ENCODE measurements at regions not wholly inside any gene's neighbourhood (a gene's known extent, or its start where the extent isn't known, plus 50 kb on each side); places are given as distances from the start of the nearest gene placed in this dataset.
A peak's percentile ranks its signal among the peaks of the same experiment; 100 is the strongest.

GRCh38 chr7:130878785-130879184 is 144.8 kb upstream of the KLF14 start:
- DNase-seq (ENCODE audit: low spot score) (no peak), FAIRE-seq (no peak)

DNA sequence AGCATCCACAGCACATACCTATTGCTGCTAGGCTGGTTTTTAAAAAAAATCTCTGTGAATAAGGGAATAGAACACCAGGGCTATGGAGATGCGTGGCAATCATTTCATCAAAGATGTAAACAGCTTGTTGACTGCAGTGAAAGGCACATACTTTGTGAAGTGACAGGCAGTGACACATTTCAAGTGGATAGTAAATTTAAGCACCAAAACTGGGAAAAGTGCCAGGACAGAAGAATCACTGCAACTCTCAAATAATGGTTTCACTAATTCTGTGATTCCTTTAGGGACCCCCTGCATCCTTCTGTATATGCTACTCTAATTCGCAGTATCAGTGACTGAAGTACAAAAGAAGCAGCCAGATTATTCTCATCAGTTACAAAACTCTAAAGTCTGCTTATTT is 145.2 kb upstream of the KLF14 start:
- DNase-seq (ENCODE audit: low spot score) (no peak), FAIRE-seq (no peak)

GRCh38 chr7:130880668-130881067 is 146.7 kb upstream of the KLF14 start:
- FAIRE-seq (no peak), DNase-seq (ENCODE audit: low spot score) (no peak)

DNA sequence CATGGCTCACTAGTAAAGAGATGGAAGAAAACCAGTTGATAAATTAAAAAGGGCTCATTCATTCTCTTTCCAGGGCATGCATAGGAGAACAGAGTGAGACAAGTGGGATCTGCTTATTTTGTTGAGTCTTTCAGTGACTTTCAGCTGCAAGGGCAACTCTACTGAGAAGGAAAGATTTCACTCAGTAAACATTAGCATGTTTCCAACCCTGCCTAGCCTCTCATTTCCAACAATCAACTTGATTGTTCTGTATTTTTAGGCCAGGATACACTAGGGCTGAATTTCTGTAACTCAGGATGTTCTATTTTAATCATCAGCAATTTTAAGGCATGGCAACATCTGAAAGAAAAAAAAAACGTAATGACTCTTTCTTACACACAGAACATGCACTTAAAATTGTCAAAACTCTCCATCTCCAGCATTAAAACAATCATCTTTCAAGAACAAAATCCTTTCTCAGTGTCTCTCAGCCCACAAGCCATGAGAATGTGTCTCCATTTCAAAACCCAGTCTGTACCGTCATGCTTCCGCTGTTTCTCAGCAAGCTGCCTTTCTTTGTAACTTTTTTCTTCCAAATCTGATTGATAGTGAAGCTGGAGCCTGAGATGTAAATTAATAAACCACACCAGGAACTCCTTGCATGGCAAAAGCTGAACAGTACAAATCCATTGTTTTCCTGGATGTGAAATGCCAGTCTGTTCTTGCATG is 147.2 kb upstream of the KLF14 start:
- DNase-seq (ENCODE audit: low spot score) (no peak), FAIRE-seq (no peak)

DNA sequence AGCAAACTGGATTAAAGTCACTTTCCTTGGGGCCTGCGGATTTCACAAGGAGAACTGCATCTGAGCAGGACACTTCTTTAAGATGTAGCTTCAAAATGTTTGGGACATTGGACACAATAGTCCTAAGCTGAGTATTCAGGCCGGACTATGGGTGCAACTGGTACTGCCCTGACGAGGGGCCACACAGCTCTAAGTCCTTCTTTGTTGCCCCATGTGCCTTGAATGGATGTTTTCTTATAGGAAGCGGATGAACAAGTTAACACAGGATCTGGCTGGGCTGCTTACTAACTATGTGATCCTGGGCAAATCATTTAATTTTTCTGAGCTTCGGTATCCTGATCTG is 147.8 kb upstream of the KLF14 start:
- no peak for FAIRE-seq

DNA sequence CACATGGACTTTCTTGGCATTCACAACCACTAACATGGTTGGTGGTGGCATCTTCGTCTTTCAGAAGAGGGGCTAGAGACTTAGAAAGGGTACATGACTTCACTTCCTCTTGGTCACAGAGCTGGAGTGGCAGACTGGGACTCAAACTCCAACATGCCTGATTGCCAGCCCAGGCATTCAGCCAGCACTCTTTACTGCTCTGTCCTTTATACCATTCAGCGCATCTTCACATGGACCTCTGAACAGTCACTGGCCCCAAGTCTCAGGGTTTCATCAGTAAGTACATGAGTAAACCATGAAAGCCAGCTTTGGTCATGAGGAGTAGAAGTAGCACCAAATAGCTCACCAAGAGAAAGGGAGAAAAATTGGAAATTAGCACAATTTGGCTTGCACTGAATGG is 148.4 kb upstream of the KLF14 start:
- no peak for DNase-seq (ENCODE audit: low spot score)

More for the DNA sequence above, 147.8 kb upstream of the KLF14 start:
- DNase-seq (ENCODE audit: low spot score): no peak

GRCh38 chr7:130883928-130884327 is 149.9 kb upstream of the KLF14 start:
- FAIRE-seq: no peak
- DNase-seq (ENCODE audit: low spot score): no peak

More for the DNA sequence above, 148.4 kb upstream of the KLF14 start:
- no peak for FAIRE-seq

DNA sequence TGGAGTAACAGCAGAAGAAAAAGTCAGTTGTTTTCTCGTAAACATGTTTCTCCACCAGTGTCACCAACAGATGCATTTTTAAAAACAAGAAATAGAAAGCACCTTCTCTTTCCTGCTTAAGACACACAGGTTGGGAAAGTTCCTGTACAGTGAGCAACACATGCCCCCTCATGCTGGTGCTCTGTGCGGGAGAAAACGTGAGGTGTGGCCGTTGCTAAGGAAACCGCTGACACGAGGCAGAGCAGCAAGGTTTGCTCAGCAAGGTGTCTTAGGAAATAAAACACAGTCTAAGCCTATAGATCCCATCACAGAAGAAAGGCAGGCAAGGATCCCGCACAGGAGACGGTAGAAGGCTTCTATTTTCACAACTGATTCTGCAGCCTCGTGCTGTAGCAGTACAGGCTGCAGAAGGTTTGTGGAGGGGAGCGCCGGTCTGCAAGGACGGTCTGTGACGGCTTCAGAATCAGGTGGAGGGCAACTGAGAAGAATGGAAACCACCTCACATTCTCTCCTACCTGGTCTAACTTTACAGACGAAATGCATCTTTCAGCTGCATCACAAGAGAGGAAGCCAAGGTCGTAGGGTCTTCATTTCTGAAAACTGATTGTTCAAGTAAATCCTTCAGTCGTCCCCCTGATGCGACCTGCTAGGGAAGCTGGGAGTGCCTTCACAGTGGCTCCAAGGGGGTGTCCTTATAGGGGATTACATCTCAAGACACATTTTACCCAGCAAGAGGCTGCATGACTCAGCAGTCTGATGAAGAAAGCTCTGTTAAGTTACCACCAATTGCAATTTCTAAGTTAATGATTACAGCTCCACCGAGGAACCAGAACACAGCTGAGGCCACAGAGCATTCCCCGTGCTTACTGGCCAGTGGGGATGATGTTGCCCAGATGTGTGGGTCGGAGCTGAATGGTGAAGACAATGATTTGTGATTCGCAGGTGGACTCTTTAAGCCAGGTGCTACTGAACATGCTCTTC is 150.7 kb upstream of the KLF14 start:
- peak; percentile 98 for DNase-seq (ENCODE audit: low spot score)
- peak; percentile 97 for FAIRE-seq

DNA sequence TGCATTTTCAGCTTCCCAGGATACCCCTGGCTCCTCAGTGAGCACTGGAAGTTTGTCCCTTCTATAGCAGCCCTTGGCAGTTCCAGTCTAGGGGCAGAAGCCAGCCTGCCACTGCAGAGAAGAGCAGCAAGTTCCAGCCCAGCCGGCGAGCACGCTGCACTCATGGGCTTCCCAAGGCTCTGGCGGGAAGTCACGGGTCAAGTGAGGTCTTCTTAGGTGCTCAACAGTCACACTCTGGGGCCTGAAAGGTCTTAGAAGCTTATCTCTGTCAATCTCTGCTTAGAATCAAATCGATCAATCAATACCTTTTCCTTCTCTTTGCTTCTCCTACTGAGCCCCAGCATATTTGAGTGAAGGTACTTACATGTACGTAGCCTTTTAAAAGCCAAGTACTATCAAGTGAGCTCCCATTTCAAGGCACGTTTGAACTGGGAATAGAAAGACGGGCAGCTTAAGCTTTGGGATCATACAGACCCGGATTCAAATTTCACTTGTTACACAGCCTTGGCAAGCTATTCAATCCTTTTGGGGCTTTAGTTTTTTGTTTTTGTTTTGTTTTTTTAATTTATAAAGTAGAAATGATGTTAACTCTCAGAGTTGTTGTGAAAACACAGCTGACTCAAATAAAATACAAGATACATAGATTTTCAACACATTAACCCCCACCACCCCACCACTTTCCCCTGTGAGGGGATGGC is 152.6 kb upstream of the KLF14 start:
- DNase-seq (ENCODE audit: low spot score) (peak; percentile 39), FAIRE-seq (no peak)

- FAIRE-seq (peak; percentile 96), DNase-seq (ENCODE audit: low spot score) (peak; percentile 98)
Measured at GRCh38 chr7:130887182-130887956, 153.4 kb upstream of the KLF14 start.

DNA sequence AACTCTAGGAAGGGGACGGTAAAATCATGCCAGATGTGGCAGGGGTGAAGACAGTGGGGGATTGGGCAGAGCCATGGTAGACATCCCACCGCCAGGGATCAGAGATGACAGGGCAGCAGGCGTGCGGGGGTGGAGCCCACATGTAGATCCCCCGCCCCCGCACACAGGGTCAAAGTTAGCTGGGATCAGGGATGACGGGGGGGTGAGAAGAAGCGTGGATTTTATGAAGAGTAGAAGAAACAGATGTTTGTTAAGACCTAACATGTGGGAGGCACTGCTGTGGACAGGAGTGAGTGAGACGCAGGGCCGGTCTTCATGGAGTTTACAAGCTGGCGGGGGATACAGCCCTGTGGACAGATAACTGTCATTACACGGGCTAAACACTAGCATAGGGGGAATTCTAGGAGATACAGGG is 154.0 kb upstream of the KLF14 start:
- FAIRE-seq: no peak
- peak; percentile 42 for DNase-seq (ENCODE audit: low spot score)

- FAIRE-seq (no peak), DNase-seq (ENCODE audit: low spot score) (no peak)
Measured at GRCh38 chr7:130888468-130888867, 154.5 kb upstream of the KLF14 start.

GRCh38 chr7:130890176-130891020 is 156.4 kb upstream of the KLF14 start:
- DNase-seq (ENCODE audit: low spot score): no peak
- FAIRE-seq: no peak

DNA sequence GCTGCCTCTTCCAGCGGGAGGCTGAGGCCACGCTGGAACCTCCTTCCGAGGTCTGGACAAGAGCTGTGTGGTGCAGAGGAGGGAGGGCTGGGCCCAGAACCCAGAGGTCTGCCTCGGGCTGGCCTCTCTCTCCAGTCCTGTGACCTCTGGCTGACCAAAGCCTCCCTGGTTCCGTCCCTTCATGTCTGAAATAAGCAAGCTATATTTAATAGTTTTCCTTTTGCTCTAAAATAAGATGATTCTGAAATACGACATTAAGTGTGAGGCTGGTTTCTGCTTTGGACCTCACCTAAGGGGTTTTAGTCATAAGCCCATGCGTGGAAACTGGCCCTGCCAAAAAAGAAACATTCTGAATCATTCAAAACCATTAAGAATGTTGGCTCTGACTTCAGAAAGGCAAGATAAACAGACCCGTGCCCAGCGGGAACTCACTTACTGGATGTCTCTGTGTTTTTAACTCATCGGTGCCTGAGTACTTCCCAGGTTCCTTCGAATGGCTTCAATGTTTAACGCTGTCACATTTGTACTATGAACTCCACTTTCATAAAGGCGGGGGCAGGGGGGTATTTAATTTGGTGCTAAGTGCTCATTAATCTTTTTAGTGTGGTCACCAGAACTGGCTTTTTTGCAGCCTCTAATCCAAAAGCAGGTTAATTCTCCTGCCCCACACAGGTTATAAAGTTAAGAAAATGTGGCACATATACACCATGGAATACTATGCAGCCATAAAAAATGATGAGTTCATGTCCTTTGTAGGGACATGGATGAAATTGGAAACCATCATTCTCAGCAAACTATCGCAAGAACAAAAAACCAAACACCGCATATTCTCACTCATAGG is 157.5 kb upstream of the KLF14 start:
- peak; percentile 95 for FAIRE-seq
- DNase-seq (ENCODE audit: low spot score): peak; percentile 90

GRCh38 chr7:130893441-130893894 is 159.5 kb upstream of the KLF14 start:
- DNase-seq (ENCODE audit: low spot score): peak; percentile 98
- peak; percentile 90 for FAIRE-seq

GRCh38 chr7:130894146-130894908 is 160.3 kb upstream of the KLF14 start:
- DNase-seq (ENCODE audit: low spot score) (peak; percentile 93), FAIRE-seq (peak; percentile 89)

DNA sequence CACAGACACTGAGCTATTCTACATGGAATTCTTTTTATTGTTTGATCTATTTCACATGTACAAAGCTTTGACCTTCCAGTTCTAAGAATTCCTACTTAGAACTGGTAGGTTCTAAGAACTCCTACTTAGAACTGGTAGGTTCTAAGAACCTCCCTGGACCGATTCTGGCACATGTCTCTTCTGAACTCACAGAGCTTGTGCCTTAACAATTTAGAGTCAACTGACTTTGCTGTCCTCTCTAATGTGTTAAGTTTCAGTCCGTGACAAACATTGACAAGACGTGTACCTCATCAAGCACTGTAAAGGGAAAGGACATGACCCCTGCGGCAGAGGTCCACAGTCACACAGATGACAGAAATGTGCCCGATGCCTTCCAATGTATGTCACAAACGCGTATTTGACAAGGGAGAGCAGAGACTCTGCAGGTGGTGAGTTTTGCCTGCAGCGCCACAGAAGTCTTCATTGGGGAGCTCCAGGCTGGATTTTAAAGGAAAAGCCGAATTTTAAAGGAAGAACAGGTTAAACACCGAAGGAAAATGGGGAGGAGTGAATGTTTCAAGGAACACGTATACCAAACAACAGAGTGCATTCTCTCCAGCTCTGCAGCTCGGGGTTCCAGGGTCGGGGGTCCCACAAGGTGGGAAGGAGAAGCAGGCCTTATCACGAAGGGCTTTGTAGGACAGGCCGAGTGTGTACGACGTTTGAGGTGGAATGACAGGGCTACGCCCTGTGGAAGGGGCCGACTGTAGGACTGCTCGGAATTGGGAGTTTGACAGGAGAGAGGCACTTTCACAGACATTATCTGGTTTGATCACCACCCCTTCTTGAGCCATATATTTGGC is 161.1 kb upstream of the KLF14 start:
- no peak for DNase-seq (ENCODE audit: low spot score)
- no peak for FAIRE-seq

Measured in RCC 7860 (cell line).